ENCODE measurements at regions not wholly inside any gene's neighbourhood (a gene's known extent, or its start where the extent isn't known, plus 50 kb on each side); places are given as distances from the start of the nearest gene placed in this dataset. TPM values are rescaled to one million over a fixed set of nuclear protein-coding genes. Genes with fewer than 3 reads are reported as not detected.

- H3K27ac ChIP-seq (ENCODE audit: low read depth, low read length, poor library complexity, severe bottlenecking), result no peak overlapping the region
- no peaks in the 10 kb centered on the region for H3K9me3 ChIP-seq (ENCODE audit: low read length)
- no TSS peak for BruUV-seq (replicated peaks)
- intact Hi-C loops (cut with micrococcal nuclease; ENCODE audit: unreplicated experiment), result no loop called here
- H3K79me2 ChIP-seq (ENCODE audit: insufficient read depth, low read depth, low read length), result no peaks in the 10 kb centered on the region
- H3K4me1 ChIP-seq (ENCODE audit: insufficient read depth, low read length, poor library complexity, severe bottlenecking), result no peaks in the 10 kb centered on the region
- H3K4me2 ChIP-seq (ENCODE audit: low read length), result no peak overlapping the region
- ChIA-PET POLR2A (no interaction called here), CTCF (ENCODE audit: unreplicated experiment) (no interaction called here)
- no peak for TF ChIP-seq EZH2phosphoT487 (IDR thresholded peaks at IDR 0.05; ENCODE audit: borderline replicate concordance, low read depth, low read length)
- TF ChIP-seq, protein P1, sequence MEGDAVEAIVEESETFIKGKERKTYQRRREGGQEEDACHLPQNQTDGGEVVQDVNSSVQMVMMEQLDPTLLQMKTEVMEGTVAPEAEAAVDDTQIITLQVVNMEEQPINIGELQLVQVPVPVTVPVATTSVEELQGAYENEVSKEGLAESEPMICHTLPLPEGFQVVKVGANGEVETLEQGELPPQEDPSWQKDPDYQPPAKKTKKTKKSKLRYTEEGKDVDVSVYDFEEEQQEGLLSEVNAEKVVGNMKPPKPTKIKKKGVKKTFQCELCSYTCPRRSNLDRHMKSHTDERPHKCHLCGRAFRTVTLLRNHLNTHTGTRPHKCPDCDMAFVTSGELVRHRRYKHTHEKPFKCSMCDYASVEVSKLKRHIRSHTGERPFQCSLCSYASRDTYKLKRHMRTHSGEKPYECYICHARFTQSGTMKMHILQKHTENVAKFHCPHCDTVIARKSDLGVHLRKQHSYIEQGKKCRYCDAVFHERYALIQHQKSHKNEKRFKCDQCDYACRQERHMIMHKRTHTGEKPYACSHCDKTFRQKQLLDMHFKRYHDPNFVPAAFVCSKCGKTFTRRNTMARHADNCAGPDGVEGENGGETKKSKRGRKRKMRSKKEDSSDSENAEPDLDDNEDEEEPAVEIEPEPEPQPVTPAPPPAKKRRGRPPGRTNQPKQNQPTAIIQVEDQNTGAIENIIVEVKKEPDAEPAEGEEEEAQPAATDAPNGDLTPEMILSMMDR (conservative IDR thresholded peaks at IDR 0.05; ENCODE audit: low read length), result no peak
- no peak overlapping the region for H3K4me3 ChIP-seq (ENCODE audit: low read depth, low read length, poor library complexity, severe bottlenecking)
- no peaks in the 10 kb centered on the region for H3K36me3 ChIP-seq (ENCODE audit: insufficient read depth, low read length)
- H4K20me1 ChIP-seq (ENCODE audit: insufficient read depth, low read length), result no peaks in the 10 kb centered on the region
- no peak for DNase-seq (ENCODE audit: low spot score)
- no peaks in the 10 kb centered on the region for H3K9me2 ChIP-seq (ENCODE audit: insufficient read depth, low read length)
- no peak overlapping the region for H2AFZ ChIP-seq (ENCODE audit: low read length)
These were observed 51.0 kb upstream of the MLIP start for GRCh38 chr6:54060286-54060685.

Small RNA genes in the stretch of these regions (small RNA-seq; reads per million reads assigned to genes)
- not detected for gene ERHP2
